Inferior parietal cortex (tissue), 1 donor: ENCODE measurements at regions not wholly inside any gene's neighbourhood (a gene's known extent, or its start where the extent isn't known, plus 50 kb on each side); places are given as distances from the start of the nearest gene placed in this dataset.
"Not testable (repeated sequence)": the region's sequence is repeated elsewhere in the genome, so short reads cannot be mapped to it uniquely, and the experiment has no call there.

Experiments
- DNase-seq: peaks from one replicate; pipeline ENCODE4 v3.0.0-alpha.2; 2016; ENCODE audit errors: extremely low spot score

DNA sequence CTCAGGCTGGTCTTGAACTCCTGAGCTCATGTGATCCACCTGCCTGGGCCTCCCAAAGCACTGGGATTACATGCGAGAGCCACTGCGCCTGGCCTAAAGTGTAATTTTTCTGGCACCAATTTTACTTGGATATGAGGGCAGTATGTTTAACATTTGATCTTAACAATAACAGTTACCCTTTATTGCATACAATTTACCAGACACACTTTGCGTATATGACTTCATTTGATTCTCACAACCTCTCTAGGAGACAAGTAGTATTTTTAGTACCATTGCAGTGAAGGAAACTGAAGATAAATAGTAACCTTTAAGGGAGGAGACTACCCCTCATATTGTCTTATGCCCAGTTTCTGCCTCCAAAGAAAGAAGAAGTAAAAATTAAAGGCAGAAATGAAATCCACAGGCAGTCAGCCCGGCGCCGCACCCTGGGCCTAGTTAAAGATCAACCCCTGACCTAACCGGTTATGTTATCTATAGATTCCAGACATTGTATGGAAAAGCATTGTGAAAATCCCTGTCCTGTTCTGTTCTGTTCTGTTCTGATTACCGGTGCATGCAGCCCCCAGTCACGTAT is 54.0 kb downstream of the CYP26A1 start:
- not testable (repeated sequence) for DNase-seq

DNA sequence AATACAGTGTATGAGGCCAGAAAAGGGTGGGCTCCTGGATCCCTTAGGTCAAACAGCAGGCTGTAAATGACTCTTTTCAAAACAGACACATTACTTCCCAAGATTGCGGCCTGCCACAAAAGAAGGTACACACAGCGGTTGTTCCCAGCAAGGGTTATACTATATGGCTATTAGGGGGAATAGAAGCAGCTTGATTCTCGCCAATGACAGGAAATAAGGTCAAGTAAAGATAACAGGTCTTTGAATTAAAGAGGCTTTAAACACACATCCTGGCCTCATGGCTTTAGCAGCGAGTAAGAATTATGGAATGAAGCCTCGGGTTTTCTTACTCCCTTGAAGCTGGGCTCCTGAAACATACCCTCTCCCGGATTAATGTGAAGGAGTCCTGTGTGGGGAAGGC is 58.3 kb downstream of the CYP26A1 start:
- DNase-seq = no peak

DNA sequence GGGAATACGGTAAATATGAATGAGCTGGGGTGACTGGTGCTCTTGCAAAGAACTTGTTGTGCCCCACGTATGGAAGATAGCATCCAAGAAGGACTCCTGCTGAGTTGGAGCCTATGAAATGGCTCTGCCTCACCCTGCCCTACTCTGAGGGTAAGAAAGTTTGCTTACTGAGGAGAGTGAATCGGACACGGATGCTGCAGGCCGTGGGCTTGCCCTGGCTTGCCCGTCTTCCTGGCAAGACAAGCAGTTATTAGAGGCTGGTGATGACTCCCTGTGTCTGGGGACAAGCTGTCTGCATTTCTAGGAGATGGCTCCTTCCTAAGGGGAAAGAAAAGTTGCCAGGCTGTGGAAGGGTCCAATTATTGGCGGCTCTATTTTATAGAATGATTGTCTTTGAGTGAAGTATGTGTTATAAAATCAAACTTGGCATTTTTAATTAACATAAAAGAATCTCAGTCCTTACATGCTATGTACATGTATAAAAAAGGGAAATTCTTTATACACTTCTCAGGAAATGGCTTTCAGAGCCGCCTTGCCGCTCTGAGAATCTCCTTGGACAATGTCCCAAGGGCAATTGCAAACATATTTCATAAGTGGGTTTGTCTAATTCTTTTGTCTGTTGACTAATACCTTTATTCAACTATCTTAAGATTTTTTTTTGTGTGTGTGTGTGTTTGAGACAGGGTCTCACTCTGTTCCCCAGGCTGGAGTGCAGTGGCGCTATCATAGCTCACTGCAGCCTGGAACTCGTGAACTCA is 64.6 kb downstream of the CYP26A1 start:
- no peak for DNase-seq

DNA sequence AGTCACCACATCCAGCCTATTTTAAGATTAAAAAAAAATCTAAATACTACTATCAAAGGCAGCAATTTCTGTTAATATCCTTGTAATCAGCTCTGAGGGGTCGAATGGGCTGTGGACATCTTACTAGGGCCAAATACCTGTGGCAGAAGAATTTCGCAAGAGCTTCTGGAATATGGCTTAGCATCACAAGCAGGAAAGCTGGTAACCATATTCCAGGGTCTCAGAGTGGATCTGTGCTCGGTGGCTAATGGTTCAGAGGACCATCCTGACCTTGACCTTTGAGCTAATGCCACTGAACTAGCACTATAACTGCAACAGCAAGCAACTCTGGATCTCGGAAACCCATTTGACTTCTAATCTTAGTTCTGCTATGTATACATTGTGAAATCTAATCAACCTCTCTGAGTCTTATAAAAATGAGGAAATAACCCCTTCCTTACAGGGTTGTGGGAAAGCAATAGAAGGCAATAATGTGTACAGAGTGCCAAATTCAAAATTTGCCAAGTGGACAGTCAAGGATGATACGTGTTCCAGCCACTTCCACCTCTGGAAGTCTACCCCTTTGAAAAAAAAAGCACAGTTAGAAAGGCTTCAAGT is 65.5 kb downstream of the CYP26A1 start:
- no peak for DNase-seq

- DNase-seq = no peak
Measured at GRCh38 chr10:93142534-93142933, 68.8 kb downstream of the CYP26A1 start.

GRCh38 chr10:93143281-93143680 is 69.6 kb downstream of the CYP26A1 start:
- no peak for DNase-seq

DNA sequence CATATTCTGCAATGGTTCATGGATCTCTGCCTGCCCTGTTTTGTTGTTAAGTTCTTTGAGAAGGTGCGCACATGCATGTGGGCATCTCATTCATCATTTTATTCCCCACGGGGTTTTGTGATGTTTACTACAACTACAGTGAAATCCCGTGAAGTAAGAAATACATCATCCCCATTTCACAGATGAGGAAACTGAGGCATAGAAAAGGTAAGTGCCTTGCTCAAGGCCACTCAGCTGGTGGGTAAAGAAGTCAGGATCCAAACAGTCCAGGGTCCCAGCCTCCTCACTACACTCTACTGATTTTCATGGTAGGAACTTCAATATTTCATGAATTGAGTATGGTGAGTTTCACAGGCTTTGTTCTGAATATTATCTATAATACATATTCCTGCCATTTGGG is 72.6 kb downstream of the CYP26A1 start:
- DNase-seq = no peak

- DNase-seq = no peak
Measured at GRCh38 chr10:93147281-93147680, 73.6 kb downstream of the CYP26A1 start.

DNA sequence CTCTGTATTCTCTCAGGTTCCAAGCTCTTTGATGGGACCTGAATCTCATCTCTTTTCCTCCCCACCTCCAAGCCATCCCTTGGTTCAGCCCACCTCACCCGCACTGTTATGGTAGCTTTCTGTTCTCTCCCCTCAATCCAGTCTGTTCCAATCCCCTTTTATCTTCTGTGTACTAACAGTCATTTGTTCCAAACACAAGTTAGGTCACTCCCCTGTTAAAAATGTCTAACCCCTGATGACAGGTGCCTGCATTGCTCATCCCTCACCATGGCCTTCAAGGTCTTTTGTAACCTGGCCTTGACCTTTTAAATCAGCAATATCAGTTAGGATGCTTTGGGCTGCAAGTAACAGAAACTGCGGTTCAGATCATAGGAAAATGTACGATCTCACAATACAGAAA is 74.8 kb downstream of the CYP26A1 start:
- no peak for DNase-seq

DNA sequence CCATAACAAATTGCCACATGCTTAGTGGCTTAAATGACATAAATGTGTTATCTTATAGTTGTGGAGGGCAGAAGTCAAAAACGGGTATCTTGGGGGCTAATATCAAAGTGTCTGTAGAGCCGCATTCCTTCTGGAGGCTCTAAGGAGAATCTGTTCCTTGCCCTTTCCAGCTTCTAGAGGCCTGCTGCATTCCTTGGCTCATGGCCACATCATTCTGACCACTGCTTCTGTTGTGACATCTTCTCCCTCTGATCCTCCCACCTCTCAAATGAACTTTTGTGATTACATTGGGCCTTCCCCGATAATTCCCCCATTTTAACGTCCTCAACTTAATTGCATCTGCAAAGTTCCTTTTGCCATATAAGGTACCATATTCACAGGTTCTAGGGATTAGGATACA is 76.1 kb downstream of the CYP26A1 start:
- no peak for DNase-seq

GRCh38 chr10:93150289-93150688 is 76.6 kb downstream of the CYP26A1 start:
- no peak for DNase-seq

DNA sequence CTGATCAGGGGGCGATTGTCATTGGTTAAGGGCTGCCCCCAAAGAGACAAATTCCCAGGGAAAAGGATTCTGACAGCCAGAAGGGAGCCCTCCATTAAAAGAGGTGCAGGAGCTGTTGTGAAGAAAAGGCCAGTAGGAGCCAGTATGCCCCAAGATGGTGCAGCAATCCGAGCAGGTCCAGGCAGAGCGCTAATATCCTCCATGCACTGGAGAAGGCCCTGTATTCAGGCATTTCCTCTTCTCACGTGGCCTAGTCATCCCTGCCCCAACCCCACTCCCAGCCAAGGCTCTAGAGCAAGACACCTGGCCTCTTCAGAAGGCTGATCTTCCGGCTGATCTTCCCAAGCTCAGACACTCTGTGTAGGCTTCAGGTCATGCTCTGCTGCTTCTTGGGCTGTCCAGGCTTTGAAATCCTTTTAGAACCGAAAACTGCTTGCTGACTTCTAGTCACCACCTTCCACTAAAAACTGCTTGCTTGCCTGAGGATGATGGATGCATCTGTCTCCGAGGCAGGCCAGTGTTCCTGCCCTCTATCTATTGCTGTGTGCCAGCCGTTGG is 77.4 kb downstream of the CYP26A1 start:
- DNase-seq = no peak

GRCh38 chr10:93152136-93152535 is 78.4 kb downstream of the CYP26A1 start:
- DNase-seq = no peak

DNA sequence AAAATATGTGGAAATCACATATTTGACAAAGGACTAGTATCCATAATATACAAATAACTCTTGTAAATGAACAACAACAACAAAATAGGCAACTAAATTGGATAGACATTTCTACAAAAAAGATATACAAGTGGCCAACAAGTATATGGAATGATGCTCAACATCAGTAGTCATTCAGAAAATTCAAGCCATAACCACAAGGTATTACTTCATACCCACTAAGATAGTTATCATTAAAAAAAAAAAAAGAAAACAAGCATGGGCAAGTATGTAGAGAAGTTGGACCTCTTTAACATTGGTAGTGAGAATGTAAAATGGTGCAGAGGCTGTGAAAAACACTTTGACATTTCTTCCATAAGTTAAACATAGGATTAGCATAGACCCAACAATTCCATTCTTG is 80.8 kb downstream of the CYP26A1 start:
- no peak for DNase-seq

DNA sequence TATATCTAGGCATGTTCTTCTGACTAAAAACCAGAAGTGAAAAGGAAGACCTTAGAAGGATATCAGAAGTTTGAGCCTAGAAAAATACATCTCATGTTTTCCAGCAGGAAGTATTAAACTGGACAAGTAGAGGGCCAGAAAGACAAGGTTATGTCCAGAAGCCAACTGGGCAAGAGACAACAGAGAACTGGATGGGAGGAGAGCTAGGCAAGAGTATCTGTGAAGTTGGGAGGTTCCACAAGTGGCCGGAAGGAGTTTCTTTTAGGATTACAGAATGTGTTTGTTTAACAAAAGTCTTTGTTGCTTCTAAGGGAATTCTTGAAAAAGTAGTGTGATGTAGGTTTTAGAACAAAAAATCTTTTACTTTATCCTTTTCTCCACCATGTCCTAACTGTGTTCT is 86.4 kb downstream of the CYP26A1 start:
- no peak for DNase-seq

GRCh38 chr10:93160829-93161228 is 87.1 kb downstream of the CYP26A1 start:
- no peak for DNase-seq

GRCh38 chr10:93165367-93165766 is 91.7 kb downstream of the CYP26A1 start:
- no peak for DNase-seq

- DNase-seq = no peak
Measured at GRCh38 chr10:93166134-93166533, 92.4 kb downstream of the CYP26A1 start.

GRCh38 chr10:93171837-93172236 is 98.1 kb downstream of the CYP26A1 start:
- DNase-seq = no peak

DNA sequence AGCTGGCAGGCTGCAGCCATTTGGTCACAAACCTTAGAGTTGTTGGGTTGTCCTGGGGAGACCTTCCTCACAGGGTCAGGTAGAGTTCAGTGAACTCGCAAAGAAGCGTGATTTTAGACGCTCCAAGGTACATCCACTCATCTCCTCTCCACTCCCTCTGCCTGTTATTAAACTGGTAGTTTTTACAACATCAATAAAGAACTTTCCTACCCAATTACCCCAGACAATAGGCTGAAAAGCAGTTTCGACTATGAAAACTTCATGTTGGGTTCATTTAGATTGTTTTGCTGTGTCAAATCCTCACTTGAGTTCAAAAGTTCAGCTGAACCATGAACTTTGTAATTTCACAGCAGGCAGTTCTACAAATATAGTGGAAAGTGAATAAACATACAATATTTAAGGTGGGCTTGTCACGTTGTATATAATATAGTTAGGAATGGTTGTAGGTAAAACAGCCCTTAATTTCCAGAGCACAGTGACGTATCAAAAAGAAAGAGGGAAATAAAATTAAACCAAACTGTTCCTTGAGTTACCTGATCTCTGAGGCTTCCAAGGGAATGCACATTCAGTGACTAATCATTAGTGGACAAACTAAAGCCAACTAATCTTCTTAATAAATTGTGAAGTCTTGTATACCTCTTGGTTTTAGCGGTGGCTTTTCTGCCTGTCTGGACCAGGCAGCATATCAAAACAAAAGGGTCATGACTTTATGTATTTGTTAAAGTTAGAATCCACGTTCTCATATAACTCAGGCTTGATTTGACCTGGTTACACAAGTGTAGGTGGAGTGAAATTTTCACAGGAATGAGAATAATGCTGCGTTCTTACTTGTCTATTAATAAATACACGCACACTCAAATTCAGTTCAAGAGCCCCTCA is 100.5 kb downstream of the CYP26A1 start:
- no peak for DNase-seq

GRCh38 chr10:93175490-93175889 is 101.8 kb downstream of the CYP26A1 start:
- DNase-seq = no peak

DNA sequence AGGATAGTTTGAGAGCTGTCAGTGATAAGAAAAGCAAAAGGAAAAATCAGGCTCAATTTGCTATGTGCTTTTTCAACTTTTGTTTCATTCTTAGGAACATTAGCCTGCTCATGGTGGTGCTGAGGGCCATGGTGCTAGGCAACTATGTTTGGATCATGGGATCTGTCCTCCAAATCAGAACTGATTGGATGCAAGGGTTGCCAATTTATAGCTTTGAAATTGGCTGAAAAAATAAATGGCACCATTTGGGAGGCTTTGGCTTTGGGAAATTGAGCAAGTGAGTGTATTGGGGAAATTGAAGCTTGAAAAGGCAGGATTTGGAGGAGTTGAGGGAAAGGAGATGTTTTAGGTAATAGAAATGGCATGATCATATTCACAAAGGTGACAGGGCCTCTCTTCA is 103.8 kb downstream of the CYP26A1 start:
- no peak for DNase-seq
